A549 (cell line): ENCODE measurements at regions not wholly inside any gene's neighbourhood (a gene's known extent, or its start where the extent isn't known, plus 50 kb on each side); places are given as distances from the start of the nearest gene placed in this dataset.

ENCODE experiments used
- ATAC-seq, 2 experiments: fragments of 200-7000 bp in 1 of 2; fragments of >200 bp in 1 of 2; cut with Nextera tagmentation in 1 of 2; cut with Tn5 transposase in 1 of 2; 3 replicates each; pipeline versions ENCODE4 v1.8.0 to v1.9.1; 2018 to 2020; ENCODE audit warnings: mild to moderate bottlenecking in 1 of 2, moderate library complexity in 1 of 2
- CTCF ChIA-PET: fragments of 300-600 bp; sonication (Branson Sonifier 250); formaldehyde crosslinking; extraction: SDS; loops from one replicate; lab custom pipeline; 2021; ENCODE audit warnings: antibody characterized with exemption, inconsistent platforms; lab: Yijun Ruan, JAX
- POLR2A ChIA-PET: fragments of 350-600 bp; formaldehyde crosslinking; extraction: SDS; loops from one replicate; lab custom pipeline; 2021; ENCODE audit warnings: antibody characterized with exemption, inconsistent platforms; lab: Yijun Ruan, JAX
- DNase-seq, 2 experiments: peaks; one replicate each; pipeline versions ENCODE4 v3.0.0 to v3.0.0-alpha.2; 2011 to 2016; ENCODE audit warnings: low read depth in 1 of 2, low spot score in 1 of 2
- FAIRE-seq: peaks from 2 replicates; lab custom pipeline; 2011; peaks lifted over from hg19 to GRCh38; lab: Jason Lieb, UNC
- H3K27ac ChIP-seq, 2 experiments: fragments of >200 bp; sonication (Bioruptor Twin); formaldehyde crosslinking; 3 replicates each; pipeline ENCODE4 v1.5.1; 2016 to 2017
- H3K4me1 ChIP-seq: fragments of >200 bp; sonication (Bioruptor Twin); formaldehyde crosslinking; 3 replicates; pipeline ENCODE4 v1.6.1; 2016
- H3K4me2 ChIP-seq: fragments of >200 bp; sonication (Bioruptor Twin); formaldehyde crosslinking; 3 replicates; pipeline ENCODE4 v1.6.1; 2016
- H3K4me3 ChIP-seq: fragments of >200 bp; sonication (Bioruptor Twin); formaldehyde crosslinking; 3 replicates; pipeline ENCODE4 v1.5.1; 2016
- H3K9me3 ChIP-seq: fragments of >200 bp; sonication (Bioruptor Twin); formaldehyde crosslinking; 3 replicates; pipeline ENCODE4 v1.6.1; 2016
- CBX2 ChIP-seq: fragments of 200-600 bp; sonication (generic); IDR thresholded peaks from 2 replicates; pipeline ENCODE4 v1.6.1; 2016; ENCODE audit warnings: low read depth, mild to moderate bottlenecking, borderline replicate concordance
- CHD2 ChIP-seq: fragments of 150-350 bp; IDR thresholded peaks from 2 replicates; pipeline ENCODE4 v1.6.1; 2014; ENCODE audit warnings: low read length; ENCODE audit not compliant: partially characterized antibody
- CHD4 ChIP-seq: fragments of 200-600 bp; sonication (generic); IDR thresholded peaks from 2 replicates; pipeline ENCODE4 v1.6.1; 2016; ENCODE audit warnings: antibody characterized with exemption, mild to moderate bottlenecking, borderline replicate concordance
- ESRRA ChIP-seq: fragments of 150-350 bp; IDR thresholded peaks from 2 replicates; pipeline ENCODE4 v1.6.1; 2014; ENCODE audit warnings: mild to moderate bottlenecking, low read length, borderline replicate concordance
- FOXS1 ChIP-seq: fragments of 250-450 bp; sonication (Bioruptor Pico); IDR thresholded peaks from 2 replicates; pipeline ENCODE4 v1.5.0; 2020; ENCODE audit warnings: mild to moderate bottlenecking, moderate library complexity
- HDAC2 ChIP-seq: fragments of 200-600 bp; sonication (generic); IDR thresholded peaks from 2 replicates; pipeline ENCODE4 v1.6.1; 2016
- HOXA7 ChIP-seq: fragments of 250-450 bp; sonication (Bioruptor Pico); IDR thresholded peaks from 2 replicates; pipeline ENCODE4 v1.5.0; 2020; ENCODE audit warnings: mild to moderate bottlenecking, moderate library complexity
- HOXB13 ChIP-seq: fragments of 250-450 bp; sonication (Bioruptor Pico); IDR thresholded peaks from 2 replicates; pipeline ENCODE4 v1.5.0; 2020; ENCODE audit warnings: low read depth, mild to moderate bottlenecking, moderate library complexity
- KDM5A ChIP-seq: fragments of 200-600 bp; sonication (generic); IDR thresholded peaks from 2 replicates; pipeline ENCODE4 v1.6.1; 2016; ENCODE audit warnings: antibody characterized with exemption, mild to moderate bottlenecking
- MYC ChIP-seq: IDR thresholded peaks from 2 replicates; pipeline ENCODE4 v1.6.1; 2012; ENCODE audit warnings: mild to moderate bottlenecking, inconsistent platforms, low read length, improper control_type of control experiment, borderline replicate concordance
- NPAS2 ChIP-seq: fragments of 250-450 bp; sonication (Bioruptor Pico); IDR thresholded peaks from 2 replicates; pipeline ENCODE4 v1.8.0; 2022; ENCODE audit warnings: mild to moderate bottlenecking, moderate library complexity, borderline replicate concordance
- NR3C1 ChIP-seq: fragments of >200 bp; sonication (Bioruptor Twin); formaldehyde crosslinking; IDR thresholded peaks from 3 replicates; pipeline ENCODE4 v1.6.1; 2017
- POLR2AphosphoS2 ChIP-seq: conservative IDR thresholded peaks from 2 replicates; pipeline ENCODE4 v1.6.1; 2012; ENCODE audit warnings: low read length, improper control_type of control experiment, inconsistent platforms
- RAD21 ChIP-seq, 2 experiments: fragments of >200 bp in 1 of 2; sonication (Bioruptor Twin) in 1 of 2; formaldehyde crosslinking in 1 of 2; IDR thresholded peaks in 1 of 2; conservative IDR thresholded peaks in 1 of 2; 2 replicates in 1 of 2; 3 replicates in 1 of 2; pipeline ENCODE4 v1.6.1; 2012 to 2018; ENCODE audit warnings: inconsistent platforms in 1 of 2
- RARB ChIP-seq: fragments of 250-450 bp; sonication (Bioruptor Pico); IDR thresholded peaks from 2 replicates; pipeline ENCODE4 v1.8.0; 2021; ENCODE audit warnings: mild to moderate bottlenecking, moderate library complexity
- RCOR1 ChIP-seq: fragments of 150-350 bp; IDR thresholded peaks from 2 replicates; pipeline ENCODE4 v1.6.1; 2014; ENCODE audit warnings: antibody characterized with exemption, low read length, low read depth
- RFX5 ChIP-seq: fragments of 450-650 bp; IDR thresholded peaks from 2 replicates; pipeline ENCODE4 v1.7.1; 2014; ENCODE audit warnings: antibody characterized with exemption, mild to moderate bottlenecking, moderate library complexity
- SMC3 ChIP-seq: fragments of >200 bp; sonication (Bioruptor Twin); formaldehyde crosslinking; IDR thresholded peaks from 3 replicates; pipeline ENCODE4 v1.6.1; 2018; ENCODE audit warnings: inconsistent platforms
- SREBF2 ChIP-seq: fragments of 450-650 bp; IDR thresholded peaks from 2 replicates; pipeline ENCODE4 v1.6.1; 2014; ENCODE audit warnings: mild to moderate bottlenecking, moderate library complexity
- ZFP36 ChIP-seq: fragments of 450-650 bp; IDR thresholded peaks from 2 replicates; pipeline ENCODE4 v1.6.1; 2014; ENCODE audit warnings: borderline replicate concordance; ENCODE audit not compliant: partially characterized antibody
- ZNF302 ChIP-seq: fragments of 250-450 bp; sonication (Bioruptor Pico); IDR thresholded peaks from 2 replicates; pipeline ENCODE4 v1.9.0; 2021; ENCODE audit warnings: inconsistent platforms, mild to moderate bottlenecking, moderate library complexity
- WGBS: methylation state at CpG from one replicate; pipeline ENCODE4 v1.1.6; 2017; ENCODE audit errors: missing lambda C conversion rate; 5-methylcytosine and 5-hydroxymethylcytosine counted together
- TF ChIP-seq, protein P1 (sequence below): IDR thresholded peaks from 2 replicates; pipeline ENCODE4 v1.6.1; 2012
- TF ChIP-seq, protein P2 (sequence below): fragments of 450-650 bp; IDR thresholded peaks from 2 replicates; pipeline ENCODE4 v1.6.1; 2014; ENCODE audit warnings: antibody characterized with exemption
- TF ChIP-seq, protein P3 (sequence below): fragments of >200 bp; sonication (Bioruptor Twin); formaldehyde crosslinking; IDR thresholded peaks from 3 replicates; pipeline ENCODE4 v1.5.1; 2016
- TF ChIP-seq, protein P4 (sequence below): fragments of 200-600 bp; sonication (generic); IDR thresholded peaks from 2 replicates; pipeline ENCODE4 v1.6.1; 2016; ENCODE audit warnings: antibody characterized with exemption, mild to moderate bottlenecking, moderate library complexity
- TF ChIP-seq, protein P5 (sequence below): IDR thresholded peaks from 2 replicates; pipeline ENCODE4 v1.6.1; 2012

DNA sequence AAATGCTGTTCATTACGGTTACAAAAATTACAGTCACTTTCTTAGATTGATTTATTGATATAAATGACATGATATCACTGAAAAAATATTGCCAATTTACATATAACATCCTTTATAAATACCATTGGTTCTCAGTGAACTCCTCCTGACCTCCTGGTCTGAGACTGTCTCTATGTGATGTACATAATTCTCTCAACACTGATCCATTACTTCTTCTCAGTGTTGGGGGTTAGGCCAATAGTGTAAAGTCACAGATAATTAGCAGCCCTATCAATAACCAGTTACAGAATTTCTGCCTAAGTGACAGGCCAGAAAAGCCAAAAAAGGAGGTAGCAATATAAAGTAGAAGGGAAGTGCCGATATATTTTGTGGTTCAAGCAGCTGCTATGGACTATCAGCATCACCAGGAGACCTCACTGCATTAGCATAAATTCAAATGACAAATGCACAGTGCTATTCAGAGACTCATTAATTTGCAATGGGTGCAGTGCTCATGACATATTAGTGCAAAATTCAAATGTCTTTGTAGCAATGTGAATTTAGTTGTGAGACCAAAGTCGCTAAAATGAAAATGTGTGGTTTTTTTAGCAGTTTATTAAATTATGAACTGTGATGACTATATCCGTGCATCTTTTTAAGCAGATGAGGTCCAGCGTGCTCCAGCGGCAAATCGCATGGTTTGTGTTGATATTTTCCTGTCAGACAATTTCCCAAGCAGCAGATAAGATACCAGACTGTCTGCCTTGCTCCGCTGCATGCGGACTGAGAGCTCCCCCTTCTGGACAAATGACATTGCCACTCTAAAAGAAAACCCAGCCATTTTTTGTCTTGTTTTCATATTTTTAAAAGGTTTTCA, 144.6 kb downstream of the CETN3 start:
- WGBS: 16% methylated on average over 9 of the region's 9 CpGs
- Histone ChIP-seq H3K4me3 (no peak overlapping the region), H3K4me2 (no peak overlapping the region), H3K27ac (no peak overlapping the region)
- POLR2A ChIA-PET: no interaction called here
- CTCF ChIA-PET: interaction anchor here (0.6 to 5.8 kb wide), 26 partner anchors 9 to 1757 kb away, joined by 3 to 92 read pairs (median 3); partner anchors contain the start of gene LYSMD3
- FAIRE-seq (no peak), DNase-seq (peak; percentile 5 to 63), ATAC-seq (peak; percentile 81 to 85)
- TF ChIP-seq ZFP36: no peak
- no peak for TF ChIP-seq POLR2AphosphoS2
- TF ChIP-seq CBX2: no peak
- TF ChIP-seq RCOR1: no peak
- TF ChIP-seq, protein P1, sequence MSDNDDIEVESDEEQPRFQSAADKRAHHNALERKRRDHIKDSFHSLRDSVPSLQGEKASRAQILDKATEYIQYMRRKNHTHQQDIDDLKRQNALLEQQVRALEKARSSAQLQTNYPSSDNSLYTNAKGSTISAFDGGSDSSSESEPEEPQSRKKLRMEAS: no peak
- TF ChIP-seq KDM5A: no peak
- no peak for TF ChIP-seq HDAC2
- TF ChIP-seq HOXB13 (CRISPR knock-in tag): no peak
- no peak for TF ChIP-seq NR3C1
- TF ChIP-seq, protein P2, sequence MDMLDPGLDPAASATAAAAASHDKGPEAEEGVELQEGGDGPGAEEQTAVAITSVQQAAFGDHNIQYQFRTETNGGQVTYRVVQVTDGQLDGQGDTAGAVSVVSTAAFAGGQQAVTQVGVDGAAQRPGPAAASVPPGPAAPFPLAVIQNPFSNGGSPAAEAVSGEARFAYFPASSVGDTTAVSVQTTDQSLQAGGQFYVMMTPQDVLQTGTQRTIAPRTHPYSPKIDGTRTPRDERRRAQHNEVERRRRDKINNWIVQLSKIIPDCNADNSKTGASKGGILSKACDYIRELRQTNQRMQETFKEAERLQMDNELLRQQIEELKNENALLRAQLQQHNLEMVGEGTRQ: no peak
- peak; percentile 91 to 95 for TF ChIP-seq RAD21 (conservative IDR thresholded peaks at IDR 0.05 in 1 of 2, IDR thresholded peaks at IDR 0.05 in 1 of 2)
- no peak for TF ChIP-seq NPAS2 (CRISPR knock-in tag)
- no peak for TF ChIP-seq HOXA7 (CRISPR knock-in tag)
- no peak for TF ChIP-seq RFX5
- no peak for TF ChIP-seq MYC
- no peak for TF ChIP-seq CHD4
- TF ChIP-seq SMC3: peak; percentile 83
- no peak for TF ChIP-seq RARB (CRISPR knock-in tag)
- no peak for TF ChIP-seq ZNF302 (CRISPR knock-in tag)
- TF ChIP-seq, protein P3, sequence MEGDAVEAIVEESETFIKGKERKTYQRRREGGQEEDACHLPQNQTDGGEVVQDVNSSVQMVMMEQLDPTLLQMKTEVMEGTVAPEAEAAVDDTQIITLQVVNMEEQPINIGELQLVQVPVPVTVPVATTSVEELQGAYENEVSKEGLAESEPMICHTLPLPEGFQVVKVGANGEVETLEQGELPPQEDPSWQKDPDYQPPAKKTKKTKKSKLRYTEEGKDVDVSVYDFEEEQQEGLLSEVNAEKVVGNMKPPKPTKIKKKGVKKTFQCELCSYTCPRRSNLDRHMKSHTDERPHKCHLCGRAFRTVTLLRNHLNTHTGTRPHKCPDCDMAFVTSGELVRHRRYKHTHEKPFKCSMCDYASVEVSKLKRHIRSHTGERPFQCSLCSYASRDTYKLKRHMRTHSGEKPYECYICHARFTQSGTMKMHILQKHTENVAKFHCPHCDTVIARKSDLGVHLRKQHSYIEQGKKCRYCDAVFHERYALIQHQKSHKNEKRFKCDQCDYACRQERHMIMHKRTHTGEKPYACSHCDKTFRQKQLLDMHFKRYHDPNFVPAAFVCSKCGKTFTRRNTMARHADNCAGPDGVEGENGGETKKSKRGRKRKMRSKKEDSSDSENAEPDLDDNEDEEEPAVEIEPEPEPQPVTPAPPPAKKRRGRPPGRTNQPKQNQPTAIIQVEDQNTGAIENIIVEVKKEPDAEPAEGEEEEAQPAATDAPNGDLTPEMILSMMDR: peak; percentile 94
- TF ChIP-seq, all 56 proteins: peak for 3
- Histone ChIP-seq H3K4me1 (no peaks in the 10 kb centered on the region), H3K9me3 (no peaks in the 10 kb centered on the region)

DNA sequence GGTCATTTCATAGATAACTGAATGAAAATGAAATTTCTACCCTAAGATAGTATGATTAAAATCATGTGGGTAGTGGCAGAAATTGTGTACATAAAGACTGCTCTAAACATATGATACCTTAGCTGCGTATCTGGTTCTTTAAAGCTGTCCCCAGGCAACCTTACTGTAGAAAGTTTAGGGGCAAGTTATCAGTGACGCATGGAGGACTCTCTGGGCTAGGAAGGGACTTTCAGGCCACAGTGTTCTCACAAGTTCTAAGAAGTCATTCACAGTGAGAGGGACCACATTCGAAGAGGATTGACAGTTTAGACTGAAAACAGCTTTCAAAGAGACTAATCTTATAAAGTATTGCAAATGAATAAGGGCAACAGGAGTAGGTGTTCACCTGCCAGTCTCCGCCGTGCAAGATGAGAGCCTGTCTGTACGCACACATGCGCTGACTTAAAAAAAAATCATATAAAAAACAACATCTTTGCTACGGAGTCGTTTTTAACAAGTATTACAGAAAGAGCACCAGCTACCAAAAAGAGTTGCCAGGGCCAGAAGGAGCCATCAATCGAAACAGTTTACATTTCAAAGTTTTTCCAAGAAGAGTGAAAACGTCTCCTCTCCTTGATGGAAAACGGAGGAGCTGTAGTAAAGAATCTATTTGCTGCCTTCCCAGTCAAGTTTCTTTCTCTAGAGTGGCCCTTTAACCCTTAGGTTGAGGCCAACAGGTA, 146.3 kb downstream of the CETN3 start:
- ChIA-PET POLR2A (no interaction called here), CTCF (interaction anchor here (0.6 to 5.8 kb wide), 2 partner anchors 584 to 1534 kb away, joined by 3 to 92 read pairs; no protein-coding TSS in a partner anchor)
- Histone ChIP-seq H3K4me1 (no peaks in the 10 kb centered on the region), H3K9me3 (no peaks in the 10 kb centered on the region), H3K4me3 (no peak overlapping the region), H3K4me2 (no peak overlapping the region), H3K27ac (no peak overlapping the region)
- no peak for FAIRE-seq
- DNase-seq: no peak
- no peak for ATAC-seq
- WGBS: 36% methylated on average over 12 of the region's 12 CpGs
- TF ChIP-seq, protein P4, sequence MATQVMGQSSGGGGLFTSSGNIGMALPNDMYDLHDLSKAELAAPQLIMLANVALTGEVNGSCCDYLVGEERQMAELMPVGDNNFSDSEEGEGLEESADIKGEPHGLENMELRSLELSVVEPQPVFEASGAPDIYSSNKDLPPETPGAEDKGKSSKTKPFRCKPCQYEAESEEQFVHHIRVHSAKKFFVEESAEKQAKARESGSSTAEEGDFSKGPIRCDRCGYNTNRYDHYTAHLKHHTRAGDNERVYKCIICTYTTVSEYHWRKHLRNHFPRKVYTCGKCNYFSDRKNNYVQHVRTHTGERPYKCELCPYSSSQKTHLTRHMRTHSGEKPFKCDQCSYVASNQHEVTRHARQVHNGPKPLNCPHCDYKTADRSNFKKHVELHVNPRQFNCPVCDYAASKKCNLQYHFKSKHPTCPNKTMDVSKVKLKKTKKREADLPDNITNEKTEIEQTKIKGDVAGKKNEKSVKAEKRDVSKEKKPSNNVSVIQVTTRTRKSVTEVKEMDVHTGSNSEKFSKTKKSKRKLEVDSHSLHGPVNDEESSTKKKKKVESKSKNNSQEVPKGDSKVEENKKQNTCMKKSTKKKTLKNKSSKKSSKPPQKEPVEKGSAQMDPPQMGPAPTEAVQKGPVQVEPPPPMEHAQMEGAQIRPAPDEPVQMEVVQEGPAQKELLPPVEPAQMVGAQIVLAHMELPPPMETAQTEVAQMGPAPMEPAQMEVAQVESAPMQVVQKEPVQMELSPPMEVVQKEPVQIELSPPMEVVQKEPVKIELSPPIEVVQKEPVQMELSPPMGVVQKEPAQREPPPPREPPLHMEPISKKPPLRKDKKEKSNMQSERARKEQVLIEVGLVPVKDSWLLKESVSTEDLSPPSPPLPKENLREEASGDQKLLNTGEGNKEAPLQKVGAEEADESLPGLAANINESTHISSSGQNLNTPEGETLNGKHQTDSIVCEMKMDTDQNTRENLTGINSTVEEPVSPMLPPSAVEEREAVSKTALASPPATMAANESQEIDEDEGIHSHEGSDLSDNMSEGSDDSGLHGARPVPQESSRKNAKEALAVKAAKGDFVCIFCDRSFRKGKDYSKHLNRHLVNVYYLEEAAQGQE: no peak
- TF ChIP-seq ESRRA: no peak
- no peak for TF ChIP-seq CBX2
- no peak for TF ChIP-seq FOXS1 (CRISPR knock-in tag)
- no peak for TF ChIP-seq CHD2
- no peak for TF ChIP-seq SREBF2
- TF ChIP-seq, protein P5, sequence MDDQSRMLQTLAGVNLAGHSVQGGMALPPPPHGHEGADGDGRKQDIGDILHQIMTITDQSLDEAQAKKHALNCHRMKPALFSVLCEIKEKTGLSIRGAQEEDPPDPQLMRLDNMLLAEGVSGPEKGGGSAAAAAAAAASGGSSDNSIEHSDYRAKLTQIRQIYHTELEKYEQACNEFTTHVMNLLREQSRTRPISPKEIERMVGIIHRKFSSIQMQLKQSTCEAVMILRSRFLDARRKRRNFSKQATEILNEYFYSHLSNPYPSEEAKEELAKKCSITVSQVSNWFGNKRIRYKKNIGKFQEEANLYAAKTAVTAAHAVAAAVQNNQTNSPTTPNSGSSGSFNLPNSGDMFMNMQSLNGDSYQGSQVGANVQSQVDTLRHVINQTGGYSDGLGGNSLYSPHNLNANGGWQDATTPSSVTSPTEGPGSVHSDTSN: no peak
- TF ChIP-seq NR3C1: no peak
